IMR-90 (cell line): ENCODE measurements at regions not wholly inside any gene's neighbourhood (a gene's known extent, or its start where the extent isn't known, plus 50 kb on each side); places are given as distances from the start of the nearest gene placed in this dataset.
A peak's percentile ranks its signal among the peaks of the same experiment; 100 is the strongest.

Experiments
- CEBPB ChIP-seq: IDR thresholded peaks from 2 replicates; pipeline ENCODE4 v1.6.1; 2012; ENCODE audit warnings: low read depth, low read length, improper control_type of control experiment
- CTCF ChIP-seq: conservative IDR thresholded peaks from 2 replicates; pipeline ENCODE4 v1.5.1; 2012; ENCODE audit warnings: mild to moderate bottlenecking, low read depth, low read length, improper control_type of control experiment
- MAFK ChIP-seq: IDR thresholded peaks from 2 replicates; pipeline ENCODE4 v1.6.1; 2012; ENCODE audit warnings: low read depth, low read length, improper control_type of control experiment
- MAZ ChIP-seq: IDR thresholded peaks from 2 replicates; pipeline ENCODE4 v1.6.1; 2012; ENCODE audit warnings: low read depth, mild to moderate bottlenecking, low read length, improper control_type of control experiment, moderate library complexity, borderline replicate concordance
- POLR2A ChIP-seq: IDR thresholded peaks from 2 replicates; pipeline ENCODE4 v1.6.1; 2012; ENCODE audit warnings: mild to moderate bottlenecking, low read depth, low read length
- RCOR1 ChIP-seq: IDR thresholded peaks from 2 replicates; pipeline ENCODE4 v1.6.1; 2012; ENCODE audit warnings: mild to moderate bottlenecking, low read length, improper control_type of control experiment; ENCODE audit not compliant: insufficient replicate concordance
- SMC3 ChIP-seq: fragments of 150-350 bp; IDR thresholded peaks from 2 replicates; pipeline ENCODE4 v1.6.1; 2016; ENCODE audit warnings: low read depth, mild to moderate bottlenecking, antibody characterized with exemption, low read length, moderate library complexity

GRCh38 chr3:153456833-153457545, 295.0 kb downstream of the RAP2B start:
- TF ChIP-seq MAFK, result peak; percentile 52; the same call in 1 of the 2 replicates
- no peak for TF ChIP-seq CTCF
- TF ChIP-seq MAZ, result no peak
- TF ChIP-seq POLR2A, result no peak
- TF ChIP-seq SMC3, result no peak
- TF ChIP-seq CEBPB, result no peak
- no peak for TF ChIP-seq RCOR1
